HG03520 (cell line): ENCODE measurements at regions not wholly inside any gene's neighbourhood (a gene's known extent, or its start where the extent isn't known, plus 50 kb on each side); places are given as distances from the start of the nearest gene placed in this dataset.
"Not testable (repeated sequence)": the region's sequence is repeated elsewhere in the genome, so short reads cannot be mapped to it uniquely, and the experiment has no call there.

ENCODE experiments used
- ATAC-seq: cut with Tn5 transposase; IDR thresholded peaks from one replicate; pipeline ENCODE4 v1.9.1; 2021; ENCODE audit warnings: mild to moderate bottlenecking, moderate library complexity; ENCODE audit not compliant: unreplicated experiment

DNA sequence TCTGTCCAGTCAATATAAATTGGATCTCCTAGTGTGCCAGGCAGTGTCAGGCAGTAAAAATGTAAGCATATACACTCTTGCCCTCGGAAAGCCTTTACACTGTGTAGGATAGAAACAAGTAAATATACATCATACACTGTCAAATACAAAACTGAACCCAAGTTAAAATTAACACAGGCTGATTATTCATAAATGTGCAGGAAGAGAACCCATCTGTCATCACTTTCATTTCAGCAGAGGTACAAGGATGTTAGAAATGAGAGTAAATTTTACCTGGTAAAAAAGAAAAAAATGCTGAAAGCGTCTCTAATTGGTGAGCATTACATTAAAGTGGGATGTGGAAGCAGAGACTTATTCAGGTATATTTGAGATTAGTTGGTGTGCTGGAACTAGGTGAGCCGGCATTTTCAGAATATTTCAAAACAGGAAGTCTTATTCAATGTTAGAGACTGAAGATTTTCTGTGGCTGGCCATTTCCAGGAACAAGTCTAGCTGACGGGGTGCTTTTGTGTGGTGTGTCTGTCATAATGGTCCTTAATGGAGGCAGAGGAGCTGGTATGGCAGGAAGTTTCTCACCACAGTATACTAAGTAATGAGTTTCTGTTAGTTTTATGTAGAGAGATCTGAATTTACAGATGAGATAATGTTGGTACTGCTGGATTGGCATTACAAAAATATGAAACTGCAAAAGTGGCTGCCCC lies 192.6 kb downstream of the CASP12 start:
- peak; percentile 100 for ATAC-seq

DNA sequence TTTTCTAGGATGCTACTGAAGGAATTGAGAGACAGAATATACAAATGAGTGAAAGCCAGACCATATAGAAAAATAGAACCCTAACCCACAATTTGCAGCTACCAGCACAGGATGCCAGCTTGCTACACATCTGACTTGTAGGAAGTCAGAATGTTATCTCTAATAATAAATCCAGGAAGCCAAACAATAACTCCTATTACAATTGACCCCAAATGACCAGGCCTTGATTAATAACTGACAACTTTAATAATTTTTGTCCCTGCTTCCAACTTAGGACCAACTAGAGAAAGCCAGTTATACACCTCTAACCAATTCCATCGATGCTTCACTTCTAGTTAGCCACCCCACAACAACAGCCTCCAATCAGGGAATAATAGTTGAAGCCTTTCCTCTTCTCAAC lies 193.4 kb downstream of the CASP12 start:
- no peak for ATAC-seq

DNA sequence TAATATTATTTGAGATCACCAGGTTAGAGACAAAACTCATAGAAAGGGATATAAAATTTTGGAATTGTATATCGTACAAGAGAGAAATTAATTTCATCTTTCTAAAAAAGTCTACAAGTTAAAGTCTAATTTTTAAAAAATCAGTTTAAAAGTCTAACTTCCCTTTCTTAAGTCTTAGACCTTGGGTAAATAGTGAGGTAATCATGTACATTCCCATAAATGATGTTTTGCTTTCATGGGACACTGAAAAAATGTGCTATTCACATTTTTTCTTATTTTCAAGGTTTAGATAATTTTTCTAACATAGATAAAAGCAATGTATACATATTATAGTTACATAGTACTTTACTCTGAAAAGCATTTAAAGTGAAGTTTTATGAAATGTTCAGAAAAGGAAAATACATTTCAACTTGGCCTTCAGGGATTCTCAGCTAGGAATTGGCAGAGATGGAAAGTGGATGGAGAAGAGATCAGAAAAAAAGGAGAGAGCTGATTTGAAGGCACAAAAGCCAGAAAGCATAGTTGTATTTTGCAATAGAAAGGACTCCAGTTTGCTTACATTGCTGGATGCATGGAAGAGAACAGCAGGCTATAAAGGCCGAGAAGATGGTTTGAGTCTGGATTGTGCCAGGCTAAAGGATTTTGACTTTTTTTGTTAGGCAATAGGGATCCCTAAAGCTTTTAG lies 194.0 kb downstream of the CASP12 start:
- ATAC-seq, result no peak

DNA sequence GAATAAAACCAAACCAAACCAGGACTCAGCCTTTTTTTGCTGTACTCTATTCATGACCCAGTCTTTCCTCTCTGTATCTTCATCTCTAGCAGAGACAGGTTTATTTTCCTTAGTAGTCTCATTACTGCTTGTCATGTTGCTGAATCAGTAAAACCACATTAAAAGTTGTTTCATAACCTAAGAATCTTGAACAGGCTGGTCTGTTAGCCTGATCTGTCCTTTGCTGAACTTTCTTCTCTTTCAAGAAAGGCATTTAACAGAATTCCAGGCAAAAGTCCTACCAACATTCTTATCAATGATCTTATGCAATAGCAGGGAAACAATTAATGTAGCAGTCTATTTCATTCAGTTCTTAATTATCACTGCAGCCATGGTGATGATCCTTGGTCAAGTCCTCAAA lies 197.7 kb downstream of the CASP12 start:
- ATAC-seq, result no peak

DNA sequence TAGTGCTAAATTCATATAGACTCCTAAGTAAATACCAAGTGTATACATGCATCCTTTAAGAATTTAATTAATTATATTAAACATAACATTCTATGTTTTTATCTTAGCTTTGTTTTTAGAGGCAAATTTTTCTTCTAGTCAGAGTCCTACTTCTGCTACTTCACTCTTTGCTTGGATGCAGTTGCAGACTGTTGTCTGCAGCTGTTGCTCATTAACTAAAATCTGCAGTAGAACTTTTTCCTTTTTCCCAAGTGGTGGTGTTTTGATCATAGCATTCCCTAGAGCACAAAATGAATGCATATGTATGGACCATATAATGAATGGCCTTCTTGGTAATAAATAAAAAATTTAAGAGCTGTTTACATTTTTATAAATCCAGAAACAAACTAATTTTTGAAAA lies 198.3 kb downstream of the CASP12 start:
- ATAC-seq, result no peak

DNA sequence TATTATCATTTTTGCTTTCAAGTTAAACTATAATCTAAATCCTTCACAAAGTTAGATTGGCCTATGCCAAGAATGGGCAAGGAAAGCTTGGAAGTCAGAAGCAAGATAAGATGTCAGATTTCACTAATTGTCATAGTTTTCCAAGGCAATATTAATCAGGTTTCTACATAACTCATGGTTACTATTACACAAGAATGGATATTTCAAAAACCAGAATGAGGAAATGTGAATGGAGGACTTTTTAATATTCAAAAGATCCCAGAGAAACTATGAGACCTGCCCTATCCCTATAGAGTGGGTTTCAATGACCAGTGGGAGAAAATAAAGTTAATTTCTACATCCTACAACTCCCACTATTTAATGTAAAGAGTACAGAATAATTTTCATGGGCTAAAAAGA lies 203.2 kb downstream of the CASP12 start:
- no peak for ATAC-seq

DNA sequence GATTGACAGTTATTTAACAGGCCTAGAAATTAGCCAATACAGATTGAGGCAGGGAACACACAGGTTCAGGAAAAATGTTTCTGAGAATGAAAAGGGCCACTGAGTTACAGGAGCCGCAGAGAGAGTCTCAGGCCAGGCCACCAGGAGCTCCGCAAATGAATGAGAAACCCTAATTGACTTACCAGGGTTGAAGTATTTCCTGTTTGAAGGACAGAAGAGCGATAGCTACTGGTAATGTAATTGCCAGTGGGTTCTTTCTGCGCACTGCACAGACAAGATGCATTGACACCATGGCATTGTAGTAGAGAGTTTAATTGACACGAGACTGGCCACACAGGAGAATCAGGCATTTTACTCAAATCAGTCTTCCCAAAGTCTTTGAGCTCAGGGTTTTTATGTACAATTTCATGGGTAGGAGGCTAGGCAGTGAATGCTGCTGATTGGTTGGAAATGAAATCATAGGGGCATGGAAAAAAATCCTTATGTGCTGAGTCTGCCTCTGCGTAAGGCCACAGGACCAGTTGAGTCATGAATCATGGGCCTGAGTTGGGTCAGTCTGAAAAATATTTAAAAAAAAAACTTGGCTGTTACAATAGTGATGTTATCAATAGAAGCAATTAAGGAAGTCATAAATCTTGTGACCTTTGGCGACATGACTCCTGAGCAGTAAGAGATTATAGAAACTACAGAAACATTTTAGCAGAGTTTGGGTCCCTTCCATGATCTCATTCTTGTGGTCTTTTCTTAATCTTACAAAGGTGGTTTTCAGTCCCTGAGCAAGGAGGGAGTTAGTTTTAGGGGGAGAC lies 203.8 kb downstream of the CASP12 start:
- no peak for ATAC-seq

DNA sequence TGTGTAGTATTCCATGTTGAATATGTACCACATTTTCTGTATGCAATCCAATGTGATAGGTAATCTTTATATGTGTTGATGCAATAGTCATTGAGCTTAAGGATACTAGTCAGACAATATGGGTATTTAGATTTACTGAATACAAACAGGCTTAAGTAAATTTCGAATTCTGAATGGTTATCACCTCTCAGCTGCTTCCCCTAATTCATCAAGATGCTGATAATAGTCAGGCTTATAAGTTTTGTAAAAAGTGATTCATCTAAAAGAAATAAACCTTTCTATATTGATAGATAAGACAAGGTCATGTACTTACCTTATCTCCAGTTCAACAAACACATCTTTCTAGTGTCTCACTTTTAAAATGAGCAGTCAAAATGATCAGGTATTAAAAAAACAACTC lies 205.5 kb downstream of the CASP12 start:
- no peak for ATAC-seq

DNA sequence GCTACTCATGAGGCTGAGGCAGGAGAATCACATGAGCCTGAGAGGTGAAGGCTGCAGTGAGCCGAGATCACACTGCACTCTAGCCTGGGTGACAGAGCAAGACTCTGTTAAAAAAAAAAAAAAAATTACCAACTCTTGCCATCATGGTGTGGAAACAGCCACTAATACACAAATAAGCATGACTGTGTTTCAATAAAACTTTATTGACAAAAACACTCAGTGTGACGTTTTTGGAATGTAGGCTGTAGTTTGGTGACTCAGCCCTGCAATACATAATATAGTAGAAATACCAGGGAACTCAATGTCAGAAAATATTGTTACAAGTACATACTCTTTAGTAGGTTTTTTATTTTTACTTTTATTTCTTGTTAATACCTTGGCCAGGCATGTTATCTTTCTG lies 207.1 kb downstream of the CASP12 start:
- ATAC-seq, result no peak

DNA sequence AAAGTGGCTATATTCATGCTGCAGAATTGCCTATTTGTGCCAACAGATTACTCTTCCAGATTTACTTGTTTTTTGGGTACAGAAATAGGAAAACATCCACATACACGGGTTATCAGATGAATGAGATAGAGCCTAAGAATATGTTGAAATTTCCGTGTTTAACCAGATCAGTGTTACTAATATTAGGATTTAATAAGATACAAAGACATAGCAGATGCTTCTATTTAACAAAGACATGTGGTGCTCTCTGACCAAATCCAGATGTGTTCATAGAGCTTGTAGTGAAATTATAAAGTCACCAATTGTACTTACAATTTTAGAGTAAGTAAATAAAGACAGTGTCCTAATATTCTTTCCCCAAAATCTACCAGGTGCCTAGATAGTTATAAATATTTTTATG lies 208.0 kb downstream of the CASP12 start:
- ATAC-seq, result no peak

DNA sequence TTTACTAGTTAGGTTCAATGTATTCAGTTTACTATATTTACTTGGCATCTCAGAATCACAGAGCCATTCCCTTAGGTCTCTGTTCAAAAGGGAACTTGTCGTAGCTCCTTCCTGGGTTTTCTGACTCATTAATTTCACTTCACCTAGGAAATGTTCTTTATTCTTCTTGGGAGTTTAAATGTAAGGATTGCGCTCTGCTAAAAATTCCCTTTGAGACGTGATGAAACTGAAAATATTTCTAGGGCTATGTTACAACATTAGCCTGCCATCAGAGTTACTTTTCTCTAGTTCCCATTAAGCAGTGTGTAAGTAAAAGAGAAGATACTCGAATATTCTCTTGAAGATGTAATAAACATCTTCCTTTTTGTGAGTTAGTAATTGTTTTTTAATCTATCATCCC lies 209.5 kb downstream of the CASP12 start:
- no peak for ATAC-seq

DNA sequence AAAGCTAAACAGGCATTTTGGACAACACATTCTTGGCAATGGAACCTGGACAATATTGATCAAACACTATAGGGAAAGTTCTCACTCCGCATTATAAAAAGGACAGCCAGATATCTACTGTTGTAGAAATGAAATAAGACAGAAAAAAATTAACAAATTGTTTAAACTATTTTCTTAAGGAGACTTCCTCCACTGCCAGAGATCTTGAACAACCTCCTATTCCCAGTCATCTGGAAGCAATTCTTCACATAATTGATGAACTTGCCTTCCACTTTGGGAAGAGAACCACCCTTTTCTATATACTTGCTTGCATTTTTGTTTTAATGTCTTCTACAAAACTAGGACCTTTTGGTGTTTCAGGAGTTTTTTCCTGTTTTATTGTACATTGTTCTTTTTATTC lies 216.1 kb downstream of the CASP12 start:
- no peak for ATAC-seq

DNA sequence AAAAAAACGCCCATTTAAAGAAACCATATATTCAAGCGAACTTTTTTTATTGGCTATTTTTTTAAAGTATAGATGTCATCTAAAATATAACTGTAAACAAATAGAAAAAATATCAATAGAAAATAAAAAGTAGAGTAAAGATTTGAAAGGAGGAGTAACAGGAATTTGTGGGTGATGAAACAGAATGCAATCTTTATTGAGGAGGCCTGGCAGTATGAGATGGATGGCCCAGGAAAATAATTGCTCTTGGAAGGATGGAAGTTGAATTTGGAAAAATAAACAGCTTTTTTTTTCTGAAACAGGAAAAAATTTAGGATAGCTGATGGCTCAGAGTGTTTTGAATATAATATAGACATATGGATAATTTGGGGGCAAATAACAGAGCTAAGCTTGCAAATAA lies 219.0 kb downstream of the CASP12 start:
- ATAC-seq, result no peak

DNA sequence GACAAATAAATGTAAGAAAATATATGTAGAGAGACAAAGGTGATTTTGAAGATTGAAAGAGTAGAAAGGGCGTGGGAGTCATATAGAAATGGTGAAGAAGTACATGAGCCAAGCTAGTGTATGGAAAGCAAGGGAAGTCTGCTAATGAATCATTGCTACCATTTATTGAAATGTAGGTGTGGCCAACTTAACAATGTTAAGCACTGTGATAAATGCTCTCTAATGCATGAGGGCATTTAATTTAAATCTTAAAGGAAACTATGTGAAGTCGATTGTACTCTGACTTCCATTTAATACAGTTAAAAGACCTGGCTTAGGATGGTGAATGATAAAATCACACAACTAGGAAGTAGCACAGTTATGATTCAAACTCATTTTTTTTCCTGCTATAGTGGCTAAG lies 219.9 kb downstream of the CASP12 start:
- no peak for ATAC-seq

DNA sequence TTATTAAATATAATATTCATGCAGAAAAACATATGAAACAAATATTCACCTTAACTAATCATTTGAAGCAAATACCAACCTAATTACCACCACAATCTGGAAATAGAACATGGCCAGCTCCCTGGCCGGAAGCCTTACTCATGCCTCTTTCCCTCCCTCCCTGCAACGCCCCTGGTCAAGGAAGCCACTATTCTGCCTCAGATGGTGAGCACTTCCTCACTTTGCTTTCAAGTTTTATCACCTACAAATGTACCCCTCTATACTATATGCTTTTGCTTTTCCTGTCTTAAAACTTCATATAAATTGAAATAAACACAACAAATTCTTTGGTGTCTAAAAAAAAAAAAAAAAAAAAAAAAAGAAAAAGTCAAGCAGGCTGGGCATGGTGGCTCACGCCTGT lies 221.2 kb downstream of the CASP12 start:
- ATAC-seq, result not testable (repeated sequence)

DNA sequence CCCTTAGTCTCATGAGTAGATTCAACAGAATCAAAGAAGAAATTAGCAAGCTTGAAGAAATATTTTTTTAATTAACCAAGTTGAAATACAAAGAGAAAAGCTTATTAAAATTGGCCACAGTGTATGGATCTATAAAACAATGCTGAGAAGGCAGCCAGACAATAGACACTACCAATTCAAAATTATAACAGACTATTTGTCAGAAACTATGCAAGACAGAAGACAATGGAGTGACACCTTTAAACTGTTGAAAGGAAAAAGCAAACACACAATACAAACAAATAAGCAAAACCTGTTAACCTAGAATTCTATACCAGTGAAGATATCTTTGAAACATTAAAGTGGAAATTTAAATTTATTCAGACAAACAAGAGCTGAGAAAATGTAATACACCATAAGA lies 225.4 kb downstream of the CASP12 start:
- no peak for ATAC-seq

DNA sequence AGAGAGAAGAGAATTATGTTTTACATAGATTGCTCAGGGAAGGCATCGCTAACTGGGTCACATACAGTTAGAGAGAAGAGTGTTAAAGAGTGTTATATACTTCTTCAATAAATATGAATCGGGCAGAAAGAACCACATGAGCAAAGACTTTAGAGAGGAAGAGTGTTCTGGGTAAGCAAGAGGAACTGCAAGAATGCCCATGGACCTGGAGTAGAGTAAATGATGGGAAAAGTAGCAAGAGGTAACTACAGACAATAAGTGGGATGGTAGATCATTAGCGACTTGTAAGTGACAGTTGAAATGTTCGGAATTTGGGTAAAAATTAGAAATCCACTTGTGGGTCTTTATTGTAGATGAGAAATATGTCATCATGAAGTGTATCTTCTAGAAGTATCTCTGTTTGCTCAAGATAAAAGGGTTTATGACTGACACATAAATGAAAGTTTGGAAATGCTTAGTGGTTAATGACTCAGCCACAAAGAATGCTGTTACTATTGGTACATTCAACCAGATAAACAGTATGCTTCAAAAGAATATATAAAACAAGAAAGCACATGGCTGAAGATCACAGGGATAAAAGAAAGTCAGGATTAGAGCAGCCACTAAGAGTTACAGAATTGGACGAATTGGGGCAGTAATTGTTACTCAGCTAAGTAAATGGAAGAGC lies 229.3 kb downstream of the CASP12 start:
- no peak for ATAC-seq

DNA sequence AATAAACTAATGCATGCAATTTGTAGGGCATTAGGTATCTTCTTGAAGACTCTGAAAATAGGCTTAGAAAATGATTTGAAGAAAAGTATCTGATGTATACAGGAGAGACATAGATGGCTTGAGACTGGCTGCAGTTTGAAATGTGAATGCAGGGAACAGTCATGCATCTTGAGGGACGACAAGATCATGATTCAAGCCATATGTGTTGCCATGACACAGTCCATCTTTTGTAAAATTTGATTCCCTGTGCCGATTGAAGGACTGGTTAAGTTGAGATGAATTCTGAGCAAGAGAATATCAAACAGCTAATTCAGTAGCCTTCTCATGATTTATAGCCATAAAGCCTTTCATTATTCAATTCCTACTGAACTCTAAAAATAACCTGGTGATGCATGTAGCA lies 231.6 kb downstream of the CASP12 start:
- no peak for ATAC-seq

DNA sequence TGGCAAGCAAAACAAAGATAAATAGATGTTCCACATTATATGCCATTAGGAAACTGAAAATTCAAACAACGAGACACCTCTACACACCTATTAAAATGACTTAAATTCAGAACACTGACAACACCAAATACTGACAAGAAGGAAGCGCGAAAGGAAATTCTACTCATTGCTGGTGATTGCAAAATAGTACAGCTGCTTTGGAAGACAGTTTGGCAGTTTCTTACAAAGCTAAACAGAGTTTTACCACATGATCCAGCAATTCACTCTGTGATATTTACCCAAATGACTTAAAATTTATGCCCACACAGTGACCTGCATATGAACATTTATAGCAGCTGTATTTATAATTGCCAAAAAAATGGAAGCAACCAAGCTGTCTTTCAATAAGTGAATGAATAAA lies 232.6 kb downstream of the CASP12 start:
- ATAC-seq, result no peak

DNA sequence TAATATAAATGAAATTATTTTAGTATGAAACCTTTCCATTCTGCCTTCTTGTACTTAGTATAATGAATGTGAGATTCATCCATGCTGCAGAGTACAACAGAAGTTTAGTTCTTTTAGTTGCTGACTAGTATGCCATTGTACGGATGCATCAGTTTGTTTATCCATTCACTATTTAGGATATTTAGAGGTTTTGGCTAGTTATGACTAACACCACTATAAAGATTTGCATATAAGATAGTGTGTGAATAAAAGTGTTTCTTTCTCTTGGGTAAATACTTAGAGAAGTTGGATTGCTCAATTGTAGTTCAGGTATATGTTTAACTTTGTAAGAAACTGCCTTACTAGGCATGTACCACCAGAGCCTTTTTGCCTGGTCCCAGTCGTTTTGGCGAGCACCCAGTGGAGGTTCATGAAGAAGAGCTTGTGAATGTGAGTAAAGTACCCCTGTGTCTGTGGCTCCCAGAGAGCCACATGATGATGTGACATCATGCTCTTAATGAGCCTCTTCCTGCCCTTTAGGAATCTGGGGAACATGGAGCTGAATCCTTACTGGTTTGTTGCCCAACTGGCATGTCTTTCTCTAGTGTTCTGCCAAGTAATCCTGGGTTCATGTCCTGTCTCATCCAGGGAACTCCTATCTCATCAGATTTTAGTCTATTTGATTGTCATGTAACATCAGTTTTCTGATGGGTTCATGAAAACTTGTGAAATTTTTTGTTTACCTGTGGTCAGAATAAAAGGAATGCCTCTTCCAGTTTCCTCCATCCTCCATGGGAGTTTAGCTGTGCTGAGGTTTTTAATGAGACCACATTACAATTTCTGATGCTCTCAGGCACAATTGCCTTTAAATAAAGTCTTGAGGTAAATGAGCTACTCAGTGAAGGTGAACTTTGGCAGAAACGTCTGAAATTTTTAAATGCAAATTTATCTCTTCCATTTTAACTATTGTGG lies 234.8 kb downstream of the CASP12 start:
- no peak for ATAC-seq
